GM23248 (cell line): ENCODE measurements at regions not wholly inside any gene's neighbourhood (a gene's known extent, or its start where the extent isn't known, plus 50 kb on each side); places are given as distances from the start of the nearest gene placed in this dataset.

ENCODE experiments used
- EZH2 ChIP-seq: fragments of 200-600 bp; sonication (generic); IDR thresholded peaks from 2 replicates; pipeline ENCODE4 v1.6.1; 2018; ENCODE audit warnings: antibody characterized with exemption, mild to moderate bottlenecking; ENCODE audit not compliant: insufficient read depth, poor library complexity, severe bottlenecking
- EZH2phosphoT487 ChIP-seq: fragments of 200-600 bp; sonication (generic); IDR thresholded peaks from 2 replicates; pipeline ENCODE4 v1.6.1; 2018; ENCODE audit warnings: antibody characterized with exemption, moderate library complexity, mild to moderate bottlenecking, low read depth; ENCODE audit not compliant: insufficient read depth

DNA sequence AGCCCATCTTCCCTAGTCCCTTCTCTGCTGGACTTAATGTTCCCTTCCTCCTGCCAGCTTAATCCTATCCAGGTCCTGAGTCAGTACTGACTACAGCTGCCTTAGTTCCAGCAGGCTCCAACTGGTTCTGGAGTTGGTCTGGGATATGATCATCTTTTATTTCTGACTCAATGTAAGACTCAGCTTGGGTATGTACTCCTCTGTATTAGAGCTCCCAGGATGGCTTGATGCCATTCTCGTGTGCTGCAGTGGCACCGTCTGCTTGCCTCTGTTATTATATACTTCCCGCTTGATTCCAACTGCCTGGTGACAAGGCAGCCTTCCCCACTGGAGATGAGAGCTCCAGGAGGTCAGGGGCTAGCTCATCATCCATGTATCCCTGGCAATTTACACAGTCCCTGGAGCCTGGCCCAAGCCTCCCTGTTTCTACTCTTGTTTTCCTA lies 164.4 kb upstream of the DPT start:
- TF ChIP-seq EZH2 (no peak), EZH2phosphoT487 (no peak)
